ENCODE measurements at regions not wholly inside any gene's neighbourhood (a gene's known extent, or its start where the extent isn't known, plus 50 kb on each side); places are given as distances from the start of the nearest gene placed in this dataset.

DNA sequence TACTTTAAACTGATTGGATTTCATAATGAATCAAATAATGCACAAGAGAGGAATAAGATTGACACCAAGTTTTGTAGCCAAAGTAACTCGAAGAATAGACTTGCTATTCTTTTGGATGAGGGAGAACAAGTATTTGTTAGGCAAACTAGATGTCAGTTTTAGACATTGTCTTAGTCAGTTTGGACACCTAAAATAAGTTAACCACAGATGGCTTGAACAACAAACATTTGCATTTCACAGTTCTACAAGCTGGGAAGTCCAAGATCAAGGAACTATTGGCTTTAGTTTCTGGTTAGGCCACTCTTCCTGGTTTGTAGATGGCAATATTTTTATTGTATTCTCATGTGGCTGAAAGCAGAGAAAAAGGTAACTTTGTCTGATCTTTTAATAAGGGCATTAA, 61.3 kb upstream of the OSTN start:
- POLR2A ChIA-PET: no interaction called here
- TF ChIP-seq TCF12 (IDR thresholded peaks at IDR 0.05) (no peak), MXI1 (IDR thresholded peaks at IDR 0.05; ENCODE audit: low read depth, low read length) (no peak), PBX3 (IDR thresholded peaks at IDR 0.05) (no peak), EZH2phosphoT487 (IDR thresholded peaks at IDR 0.05; ENCODE audit: borderline replicate concordance, low read depth) (no peak), SMC3 (IDR thresholded peaks at IDR 0.05; ENCODE audit: low read depth, low read length) (no peak), TEAD4 (IDR thresholded peaks at IDR 0.05; ENCODE audit: borderline replicate concordance, insufficient read depth) (no peak), SIN3A (IDR thresholded peaks at IDR 0.05; ENCODE audit: borderline replicate concordance, low read depth, low read length) (no peak), RXRA (IDR thresholded peaks at IDR 0.05; ENCODE audit: borderline replicate concordance, low read depth) (no peak), MEF2A (IDR thresholded peaks at IDR 0.05; ENCODE audit: borderline replicate concordance, low read depth) (no peak), GABPA (IDR thresholded peaks at IDR 0.05; ENCODE audit: low read depth) (no peak), TAF1 (IDR thresholded peaks at IDR 0.05; ENCODE audit: borderline replicate concordance, low read depth, low read length) (no peak), JUND (IDR thresholded peaks at IDR 0.05) (no peak)
- TF ChIP-seq, protein P1, sequence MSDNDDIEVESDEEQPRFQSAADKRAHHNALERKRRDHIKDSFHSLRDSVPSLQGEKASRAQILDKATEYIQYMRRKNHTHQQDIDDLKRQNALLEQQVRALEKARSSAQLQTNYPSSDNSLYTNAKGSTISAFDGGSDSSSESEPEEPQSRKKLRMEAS (IDR thresholded peaks at IDR 0.05; ENCODE audit: low read depth): no peak
- Histone ChIP-seq H3F3A (replicated peaks; ENCODE audit: insufficient read depth) (peaks cover 18% of the 10 kb centered on the region), H3K27me3 (ENCODE audit: insufficient read depth) (no peaks in the 10 kb centered on the region), H3K4me3 (ENCODE audit: low read depth in 2 of 2, low read length in 1 of 2) (no peak overlapping the region), H3K9ac (no peak overlapping the region), H3K79me2 (ENCODE audit: insufficient read depth) (no peaks in the 10 kb centered on the region), H3K4me2 (no peak overlapping the region), H3K9me2 (no peaks in the 10 kb centered on the region), H3K4me1 (ENCODE audit: control insufficient read depth in 1 of 2, insufficient read depth in 2 of 2, low read depth in 1 of 2, low read length in 1 of 2) (peaks cover 0 to 4% of the 10 kb centered on the region in 2 experiments; a peak in 2 of 4 replicates), H3K27ac (ENCODE audit: low read depth in 2 of 2, low read length in 1 of 2) (no peak overlapping the region), H4K20me1 (ENCODE audit: insufficient read depth) (no peaks in the 10 kb centered on the region), H2AFZ (ENCODE audit: low read depth) (no peak overlapping the region), H3K9me3 (no peaks in the 10 kb centered on the region), H3K36me3 (replicated peaks in 1 of 2; ENCODE audit: control insufficient read depth in 1 of 2, insufficient read depth in 2 of 2, low read length in 1 of 2) (no peaks in the 10 kb centered on the region)
- CTCF ChIA-PET: no interaction called here
- 33% methylated on average over 1 of the region's 1 CpG for WGBS (ENCODE audit: low lambda C conversion rate)
- no peak for DNase-seq

DNA sequence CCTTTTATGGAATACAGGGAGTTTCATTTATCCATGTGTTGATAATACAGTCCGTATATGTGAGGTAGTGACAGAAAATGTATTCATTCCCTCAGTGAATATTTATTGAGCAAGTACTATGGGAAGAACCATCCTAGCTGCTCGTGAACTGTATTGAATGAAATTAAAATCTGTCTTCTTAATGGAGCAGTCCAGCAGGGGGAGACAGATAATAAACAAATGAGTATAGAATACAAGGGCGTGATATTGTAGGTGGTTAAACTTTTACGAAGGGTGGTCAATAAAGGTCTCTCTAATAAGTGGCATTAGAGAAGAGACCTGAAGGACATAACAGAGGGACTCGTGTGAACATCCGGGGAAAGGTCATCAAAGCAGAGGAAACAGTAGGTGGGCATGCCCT, 62.7 kb upstream of the OSTN start:
- no peak overlapping the region for H3K9ac ChIP-seq
- no peaks in the 10 kb centered on the region for H3K79me2 ChIP-seq (ENCODE audit: insufficient read depth)
- H3F3A ChIP-seq (replicated peaks; ENCODE audit: insufficient read depth): peaks cover 4% of the 10 kb centered on the region
- TF ChIP-seq SMC3 (IDR thresholded peaks at IDR 0.05; ENCODE audit: low read depth, low read length) (peak; percentile 36), RAD21 (IDR thresholded peaks at IDR 0.05; ENCODE audit: low read length) (peak; percentile 49), GATA2 (CRISPR knock-in tag; IDR thresholded peaks at IDR 0.05) (no peak)
- TF ChIP-seq, protein P2, sequence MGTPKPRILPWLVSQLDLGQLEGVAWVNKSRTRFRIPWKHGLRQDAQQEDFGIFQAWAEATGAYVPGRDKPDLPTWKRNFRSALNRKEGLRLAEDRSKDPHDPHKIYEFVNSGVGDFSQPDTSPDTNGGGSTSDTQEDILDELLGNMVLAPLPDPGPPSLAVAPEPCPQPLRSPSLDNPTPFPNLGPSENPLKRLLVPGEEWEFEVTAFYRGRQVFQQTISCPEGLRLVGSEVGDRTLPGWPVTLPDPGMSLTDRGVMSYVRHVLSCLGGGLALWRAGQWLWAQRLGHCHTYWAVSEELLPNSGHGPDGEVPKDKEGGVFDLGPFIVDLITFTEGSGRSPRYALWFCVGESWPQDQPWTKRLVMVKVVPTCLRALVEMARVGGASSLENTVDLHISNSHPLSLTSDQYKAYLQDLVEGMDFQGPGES (IDR thresholded peaks at IDR 0.05; ENCODE audit: low read depth, low read length): no peak
- TF ChIP-seq, protein P3, sequence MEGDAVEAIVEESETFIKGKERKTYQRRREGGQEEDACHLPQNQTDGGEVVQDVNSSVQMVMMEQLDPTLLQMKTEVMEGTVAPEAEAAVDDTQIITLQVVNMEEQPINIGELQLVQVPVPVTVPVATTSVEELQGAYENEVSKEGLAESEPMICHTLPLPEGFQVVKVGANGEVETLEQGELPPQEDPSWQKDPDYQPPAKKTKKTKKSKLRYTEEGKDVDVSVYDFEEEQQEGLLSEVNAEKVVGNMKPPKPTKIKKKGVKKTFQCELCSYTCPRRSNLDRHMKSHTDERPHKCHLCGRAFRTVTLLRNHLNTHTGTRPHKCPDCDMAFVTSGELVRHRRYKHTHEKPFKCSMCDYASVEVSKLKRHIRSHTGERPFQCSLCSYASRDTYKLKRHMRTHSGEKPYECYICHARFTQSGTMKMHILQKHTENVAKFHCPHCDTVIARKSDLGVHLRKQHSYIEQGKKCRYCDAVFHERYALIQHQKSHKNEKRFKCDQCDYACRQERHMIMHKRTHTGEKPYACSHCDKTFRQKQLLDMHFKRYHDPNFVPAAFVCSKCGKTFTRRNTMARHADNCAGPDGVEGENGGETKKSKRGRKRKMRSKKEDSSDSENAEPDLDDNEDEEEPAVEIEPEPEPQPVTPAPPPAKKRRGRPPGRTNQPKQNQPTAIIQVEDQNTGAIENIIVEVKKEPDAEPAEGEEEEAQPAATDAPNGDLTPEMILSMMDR (IDR thresholded peaks at IDR 0.05): peak; percentile 69
- H2AFZ ChIP-seq (ENCODE audit: low read depth): no peak overlapping the region
- H3K27ac ChIP-seq (ENCODE audit: low read depth in 2 of 2, low read length in 1 of 2): no peak overlapping the region
- CTCF ChIA-PET: interaction anchor here (0.6 kb wide), 1 partner anchor 56 kb away, joined by 3 read pairs; no protein-coding TSS in a partner anchor
- no peak overlapping the region for H3K4me2 ChIP-seq
- no peaks in the 10 kb centered on the region for H3K9me2 ChIP-seq
- POLR2A ChIA-PET: no interaction called here
- H3K36me3 ChIP-seq (replicated peaks in 1 of 2; ENCODE audit: control insufficient read depth in 1 of 2, insufficient read depth in 2 of 2, low read length in 1 of 2): no peaks in the 10 kb centered on the region
- no peaks in the 10 kb centered on the region for H3K9me3 ChIP-seq
- no peak overlapping the region for H3K4me3 ChIP-seq (ENCODE audit: low read depth in 2 of 2, low read length in 1 of 2)
- no peaks in the 10 kb centered on the region for H4K20me1 ChIP-seq (ENCODE audit: insufficient read depth)
- DNase-seq: peak; percentile 14
- H3K4me1 ChIP-seq (ENCODE audit: control insufficient read depth in 1 of 2, insufficient read depth in 2 of 2, low read depth in 1 of 2, low read length in 1 of 2): no peaks in the 10 kb centered on the region
- WGBS (ENCODE audit: low lambda C conversion rate): 59% methylated on average over 6 of the region's 6 CpGs
- H3K27me3 ChIP-seq (ENCODE audit: insufficient read depth): no peaks in the 10 kb centered on the region
